GM12891 (cell line): ENCODE measurements at regions not wholly inside any gene's neighbourhood (a gene's known extent, or its start where the extent isn't known, plus 50 kb on each side); places are given as distances from the start of the nearest gene placed in this dataset.

Experiments used
- POLR2A ChIP-seq: IDR thresholded peaks from 2 replicates; pipeline ENCODE4 v1.6.1; 2011; ENCODE audit warnings: low read depth, low read length, control low read depth
- POLR2AphosphoS5 ChIP-seq: IDR thresholded peaks from 2 replicates; pipeline ENCODE4 v1.6.1; 2011; ENCODE audit warnings: low read depth, low read length, control low read depth

DNA sequence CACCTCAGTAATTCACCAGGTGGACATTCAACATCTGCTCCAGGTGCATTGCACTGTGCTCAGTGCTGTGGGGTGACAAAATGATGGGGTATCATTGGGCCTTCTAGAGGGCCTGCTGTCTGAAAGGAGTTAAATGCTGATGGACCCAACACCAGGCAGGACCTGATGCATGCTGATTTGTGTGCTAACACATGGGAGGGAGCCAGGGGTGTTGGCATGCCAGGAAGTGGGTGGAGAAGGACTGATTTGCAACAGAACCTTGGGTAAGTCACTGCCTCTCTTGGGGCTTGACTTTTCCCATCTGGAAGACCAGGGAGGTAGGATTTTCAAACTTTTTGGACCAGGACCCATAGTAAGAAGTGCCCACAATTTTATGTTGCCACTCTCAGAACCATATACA is 57.9 kb upstream of the CXCR4 start:
- no peak for TF ChIP-seq POLR2A
- no peak for TF ChIP-seq POLR2AphosphoS5
